ENCODE measurements at regions not wholly inside any gene's neighbourhood (a gene's known extent, or its start where the extent isn't known, plus 50 kb on each side); places are given as distances from the start of the nearest gene placed in this dataset.

DNA sequence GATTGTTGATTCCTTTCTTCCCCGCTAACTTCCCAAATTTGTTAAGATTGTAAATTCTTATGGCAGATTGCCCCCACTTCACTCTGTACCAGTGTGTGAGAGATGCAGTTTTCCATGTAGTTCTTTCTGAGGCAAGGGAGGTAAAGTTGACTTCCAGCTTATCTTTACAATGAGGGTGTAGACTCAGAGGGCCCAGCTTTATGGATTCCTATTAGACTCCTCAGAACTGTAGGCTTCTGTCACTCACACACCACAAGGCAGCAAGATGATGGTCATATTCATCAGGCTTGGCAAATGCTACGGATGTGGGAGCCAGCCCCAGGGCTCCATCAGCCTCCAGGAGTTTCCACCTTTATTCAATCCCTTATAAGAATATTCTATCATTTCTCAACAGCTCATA lies 461.9 kb upstream of the KLF4 start:
- Histone ChIP-seq H3K4me2 (ENCODE audit: low read length, poor library complexity, severe bottlenecking) (no peak overlapping the region), H3K23ac (ENCODE audit: low read length in 2 of 2) (no peak overlapping the region), H2AK5ac (ENCODE audit: low read length, severe bottlenecking) (no peak overlapping the region), H4K8ac (ENCODE audit: low read length) (no peak overlapping the region), H3K4me1 (ENCODE audit: control insufficient read depth, insufficient read depth, low read depth, low read length) (peaks cover 2% of the 10 kb centered on the region), H3K18ac (ENCODE audit: low read depth in 1 of 2, low read length in 2 of 2) (no peak overlapping the region), H4K91ac (ENCODE audit: low read length) (no peak overlapping the region), H2BK12ac (ENCODE audit: low read length in 2 of 2) (no peak overlapping the region), H3K4me3 (ENCODE audit: insufficient read depth in 1 of 2, low read depth in 1 of 2, low read length in 2 of 2) (no peak overlapping the region), H3K9me3 (ENCODE audit: control insufficient read depth, low read length) (peaks cover 17% of the 10 kb centered on the region), H3K9ac (ENCODE audit: low read length) (no peak overlapping the region), H3K27ac (ENCODE audit: low read length, poor library complexity, severe bottlenecking) (no peak overlapping the region), H2AFZ (ENCODE audit: low read depth, low read length) (no peak overlapping the region), H2BK15ac (ENCODE audit: low read depth, poor library complexity, severe bottlenecking) (no peak overlapping the region), H3K4ac (ENCODE audit: low read depth in 1 of 2, low read length in 2 of 2) (no peak overlapping the region), H3K79me1 (replicated peaks; ENCODE audit: low read length, poor library complexity, severe bottlenecking) (no peaks in the 10 kb centered on the region), H2BK5ac (ENCODE audit: low read depth, low read length, poor library complexity, severe bottlenecking) (no peak overlapping the region), H3K27me3 (ENCODE audit: control insufficient read depth in 1 of 2, insufficient read depth in 1 of 2, low read length in 2 of 2) (peaks cover 0 to 6% of the 10 kb centered on the region in 2 experiments), H3K36me3 (ENCODE audit: control insufficient read depth in 1 of 2, insufficient read depth in 2 of 2, low read depth in 1 of 2, low read length in 2 of 2) (no peaks in the 10 kb centered on the region), H3K14ac (ENCODE audit: low read length in 2 of 2) (no peak overlapping the region), H2BK120ac (ENCODE audit: low read depth, low read length) (no peak overlapping the region)
- no peak for DNase-seq
- WGBS = 100% methylated on average over 2 of the region's 2 CpGs

DNA sequence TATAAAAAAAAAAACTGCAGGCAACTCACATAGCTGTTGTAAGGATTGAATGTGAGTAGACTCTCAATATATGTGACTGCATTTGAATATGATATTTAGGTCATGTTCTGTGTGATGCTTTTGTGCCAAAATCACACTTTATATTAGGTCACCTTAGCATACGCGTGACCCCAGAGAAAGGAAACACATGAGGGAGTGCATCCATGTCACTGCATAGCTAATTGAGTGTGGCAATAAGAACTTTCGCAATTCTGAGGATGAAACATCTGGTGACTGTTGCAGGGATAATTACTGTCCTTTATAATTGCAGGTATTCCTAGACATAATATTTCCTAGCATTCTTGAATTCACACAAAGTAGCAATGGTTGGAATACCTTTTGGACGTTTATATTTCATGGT lies 459.5 kb upstream of the KLF4 start:
- Histone ChIP-seq H3K4ac (ENCODE audit: low read depth in 1 of 2, low read length in 2 of 2) (no peak overlapping the region), H3K4me2 (ENCODE audit: low read length, poor library complexity, severe bottlenecking) (no peak overlapping the region), H3K27me3 (ENCODE audit: control insufficient read depth in 1 of 2, insufficient read depth in 1 of 2, low read length in 2 of 2) (no peaks in the 10 kb centered on the region), H3K23ac (ENCODE audit: low read length in 2 of 2) (no peak overlapping the region), H3K27ac (ENCODE audit: low read length, poor library complexity, severe bottlenecking) (no peak overlapping the region), H2BK5ac (ENCODE audit: low read depth, low read length, poor library complexity, severe bottlenecking) (no peak overlapping the region), H3K4me1 (ENCODE audit: control insufficient read depth, insufficient read depth, low read depth, low read length) (peaks cover 2% of the 10 kb centered on the region), H3K79me1 (replicated peaks; ENCODE audit: low read length, poor library complexity, severe bottlenecking) (no peaks in the 10 kb centered on the region), H2BK12ac (ENCODE audit: low read length in 2 of 2) (no peak overlapping the region), H2AK5ac (ENCODE audit: low read length, severe bottlenecking) (no peak overlapping the region), H4K91ac (ENCODE audit: low read length) (no peak overlapping the region), H3K14ac (ENCODE audit: low read length in 2 of 2) (no peak overlapping the region), H3K4me3 (ENCODE audit: insufficient read depth in 1 of 2, low read depth in 1 of 2, low read length in 2 of 2) (no peak overlapping the region), H2BK120ac (ENCODE audit: low read depth, low read length) (no peak overlapping the region), H2BK15ac (ENCODE audit: low read depth, poor library complexity, severe bottlenecking) (no peak overlapping the region), H4K8ac (ENCODE audit: low read length) (no peak overlapping the region), H3K9ac (ENCODE audit: low read length) (no peak overlapping the region), H3K36me3 (ENCODE audit: control insufficient read depth in 1 of 2, insufficient read depth in 2 of 2, low read depth in 1 of 2, low read length in 2 of 2) (no peaks in the 10 kb centered on the region), H2AFZ (ENCODE audit: low read depth, low read length) (no peak overlapping the region), H3K9me3 (ENCODE audit: control insufficient read depth, low read length) (peaks cover 17% of the 10 kb centered on the region), H3K18ac (ENCODE audit: low read depth in 1 of 2, low read length in 2 of 2) (no peak overlapping the region)
- 100% methylated on average over 2 of the region's 4 CpGs for WGBS
- no peak for DNase-seq

- Histone ChIP-seq H3K79me1 (replicated peaks; ENCODE audit: low read length, poor library complexity, severe bottlenecking) (no peaks in the 10 kb centered on the region), H3K4me2 (ENCODE audit: low read length, poor library complexity, severe bottlenecking) (no peak overlapping the region), H3K14ac (ENCODE audit: low read length in 2 of 2) (no peak overlapping the region), H2BK15ac (ENCODE audit: low read depth, poor library complexity, severe bottlenecking) (no peak overlapping the region), H2BK12ac (ENCODE audit: low read length in 2 of 2) (no peak overlapping the region), H3K4ac (ENCODE audit: low read depth in 1 of 2, low read length in 2 of 2) (no peak overlapping the region), H3K23ac (ENCODE audit: low read length in 2 of 2) (no peak overlapping the region), H2BK5ac (ENCODE audit: low read depth, low read length, poor library complexity, severe bottlenecking) (no peak overlapping the region), H2AK5ac (ENCODE audit: low read length, severe bottlenecking) (no peak overlapping the region), H3K4me1 (ENCODE audit: control insufficient read depth, insufficient read depth, low read depth, low read length) (peaks cover 2% of the 10 kb centered on the region), H3K4me3 (ENCODE audit: insufficient read depth in 1 of 2, low read depth in 1 of 2, low read length in 2 of 2) (no peak overlapping the region), H3K27ac (ENCODE audit: low read length, poor library complexity, severe bottlenecking) (no peak overlapping the region), H4K91ac (ENCODE audit: low read length) (no peak overlapping the region), H2AFZ (ENCODE audit: low read depth, low read length) (no peak overlapping the region), H3K9me3 (ENCODE audit: control insufficient read depth, low read length) (peaks cover 17% of the 10 kb centered on the region), H3K9ac (ENCODE audit: low read length) (no peak overlapping the region), H4K8ac (ENCODE audit: low read length) (no peak overlapping the region), H3K27me3 (ENCODE audit: control insufficient read depth in 1 of 2, insufficient read depth in 1 of 2, low read length in 2 of 2) (no peaks in the 10 kb centered on the region), H3K36me3 (ENCODE audit: control insufficient read depth in 1 of 2, insufficient read depth in 2 of 2, low read depth in 1 of 2, low read length in 2 of 2) (no peaks in the 10 kb centered on the region), H2BK120ac (ENCODE audit: low read depth, low read length) (no peak overlapping the region), H3K18ac (ENCODE audit: low read depth in 1 of 2, low read length in 2 of 2) (no peak overlapping the region)
- 91% methylated on average over 1 of the region's 2 CpGs for WGBS
- DNase-seq = no peak
Observed at GRCh38 chr9:107948601-107949000, 459.0 kb upstream of the KLF4 start.

- no peaks in the 10 kb centered on the region for H3K79me1 ChIP-seq (replicated peaks; ENCODE audit: low read length, poor library complexity, severe bottlenecking)
- H3K4me1 ChIP-seq (ENCODE audit: control insufficient read depth, insufficient read depth, low read depth, low read length) = peaks cover 2% of the 10 kb centered on the region
- H3K27me3 ChIP-seq (ENCODE audit: control insufficient read depth in 1 of 2, insufficient read depth in 1 of 2, low read length in 2 of 2) = no peaks in the 10 kb centered on the region
- no peak overlapping the region for H3K4me2 ChIP-seq (ENCODE audit: low read length, poor library complexity, severe bottlenecking)
- no peak overlapping the region for H3K23ac ChIP-seq (ENCODE audit: low read length in 2 of 2)
- H2AK5ac ChIP-seq (ENCODE audit: low read length, severe bottlenecking) = no peak overlapping the region
- H3K27ac ChIP-seq (ENCODE audit: low read length, poor library complexity, severe bottlenecking) = no peak overlapping the region
- WGBS = 70% methylated on average over 6 of the region's 6 CpGs
- no peak overlapping the region for H2BK5ac ChIP-seq (ENCODE audit: low read depth, low read length, poor library complexity, severe bottlenecking)
- no peak overlapping the region for H2AFZ ChIP-seq (ENCODE audit: low read depth, low read length)
- H3K36me3 ChIP-seq (ENCODE audit: control insufficient read depth in 1 of 2, insufficient read depth in 2 of 2, low read depth in 1 of 2, low read length in 2 of 2) = no peaks in the 10 kb centered on the region
- no peak for DNase-seq
- no peak overlapping the region for H3K18ac ChIP-seq (ENCODE audit: low read depth in 1 of 2, low read length in 2 of 2)
- no peak overlapping the region for H2BK120ac ChIP-seq (ENCODE audit: low read depth, low read length)
- no peak overlapping the region for H4K8ac ChIP-seq (ENCODE audit: low read length)
- no peak overlapping the region for H2BK15ac ChIP-seq (ENCODE audit: low read depth, poor library complexity, severe bottlenecking)
- no peak overlapping the region for H3K4me3 ChIP-seq (ENCODE audit: insufficient read depth in 1 of 2, low read depth in 1 of 2, low read length in 2 of 2)
- no peak overlapping the region for H4K91ac ChIP-seq (ENCODE audit: low read length)
- H2BK12ac ChIP-seq (ENCODE audit: low read length in 2 of 2) = no peak overlapping the region
- no peak overlapping the region for H3K4ac ChIP-seq (ENCODE audit: low read depth in 1 of 2, low read length in 2 of 2)
- no peak overlapping the region for H3K14ac ChIP-seq (ENCODE audit: low read length in 2 of 2)
- H3K9ac ChIP-seq (ENCODE audit: low read length) = no peak overlapping the region
- peaks cover 17% of the 10 kb centered on the region for H3K9me3 ChIP-seq (ENCODE audit: control insufficient read depth, low read length)
Observed at GRCh38 chr9:107948086-107948485, 458.5 kb upstream of the KLF4 start.
